ENCODE measurements at regions not wholly inside any gene's neighbourhood (a gene's known extent, or its start where the extent isn't known, plus 50 kb on each side); places are given as distances from the start of the nearest gene placed in this dataset.

DNA sequence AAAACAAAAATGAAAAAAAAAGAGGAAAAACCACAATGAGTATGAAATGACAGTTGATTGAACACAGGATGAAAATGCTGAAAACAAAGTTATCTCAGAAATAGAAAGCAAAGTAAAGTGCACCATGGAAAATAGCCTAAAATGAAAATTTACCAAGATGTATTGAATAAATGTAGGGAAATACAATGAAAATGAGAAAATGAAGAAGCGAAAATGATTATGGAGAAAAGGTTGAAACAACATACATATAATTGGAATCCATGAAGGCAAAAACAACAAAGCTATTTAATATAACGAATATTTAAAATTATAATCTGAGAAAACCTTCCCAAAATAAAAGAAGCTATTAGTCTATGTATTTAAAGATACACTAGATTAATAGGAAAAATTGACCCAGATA is 147.4 kb downstream of the TMEM18 start:
- H3K27ac Mint-ChIP-seq (ENCODE audit: unreplicated experiment) = no peak overlapping the region
- H3K27me3 ChIP-seq (ENCODE audit: insufficient read depth, low read length) = no peaks in the 10 kb centered on the region

DNA sequence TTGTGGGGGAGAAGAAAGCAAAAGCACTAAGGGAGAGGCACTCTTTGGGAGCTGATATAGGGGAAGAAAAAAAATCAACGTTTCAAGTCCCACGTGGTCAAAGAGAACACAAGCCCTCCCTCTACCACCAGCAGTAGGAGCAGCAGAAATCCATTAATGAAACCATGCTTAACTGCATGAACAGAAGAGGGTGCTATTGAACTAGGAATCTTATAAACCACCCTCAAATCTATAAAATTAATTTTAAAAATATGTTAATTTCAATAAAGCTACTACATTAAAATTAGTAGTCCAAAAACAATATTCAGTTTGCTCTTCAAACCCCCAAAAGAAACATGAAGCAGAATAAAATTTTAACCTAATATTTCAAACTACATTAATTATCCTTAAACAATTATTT is 147.8 kb downstream of the TMEM18 start:
- Histone ChIP-seq H3K79me2 (ENCODE audit: insufficient read depth, low read length) (no peaks in the 10 kb centered on the region), H3K9ac (ENCODE audit: low read length) (no peak overlapping the region), H3K4me3 (ENCODE audit: insufficient read depth, low read depth, low read length) (no peak overlapping the region), H3K4me2 (ENCODE audit: low read length) (no peak overlapping the region), H3K4me1 (ENCODE audit: insufficient read depth, low read length) (no peaks in the 10 kb centered on the region), H3K36me3 (ENCODE audit: insufficient read depth, low read length) (no peaks in the 10 kb centered on the region), H2AFZ (ENCODE audit: low read depth, low read length) (no peak overlapping the region), H4K20me1 (ENCODE audit: insufficient read depth, low read length) (no peaks in the 10 kb centered on the region), H3K9me3 (ENCODE audit: insufficient read depth, low read depth, low read length) (no peaks in the 10 kb centered on the region), H3K27me3 (ENCODE audit: insufficient read depth, low read length) (no peaks in the 10 kb centered on the region), H3K27ac (ENCODE audit: low read depth, low read length) (no peak overlapping the region)
- H3K4me1 Mint-ChIP-seq (ENCODE audit: low read depth, unreplicated experiment) = peaks cover 7% of the 10 kb centered on the region
- no peak overlapping the region for H3K4me3 Mint-ChIP-seq (ENCODE audit: unreplicated experiment)
- FAIRE-seq (no peak), DNase-seq (ENCODE audit: low read depth) (no peak)
- no peak for TF ChIP-seq EZH2 (IDR thresholded peaks at IDR 0.05; ENCODE audit: insufficient read depth, low read length)
- TF ChIP-seq, protein P1, sequence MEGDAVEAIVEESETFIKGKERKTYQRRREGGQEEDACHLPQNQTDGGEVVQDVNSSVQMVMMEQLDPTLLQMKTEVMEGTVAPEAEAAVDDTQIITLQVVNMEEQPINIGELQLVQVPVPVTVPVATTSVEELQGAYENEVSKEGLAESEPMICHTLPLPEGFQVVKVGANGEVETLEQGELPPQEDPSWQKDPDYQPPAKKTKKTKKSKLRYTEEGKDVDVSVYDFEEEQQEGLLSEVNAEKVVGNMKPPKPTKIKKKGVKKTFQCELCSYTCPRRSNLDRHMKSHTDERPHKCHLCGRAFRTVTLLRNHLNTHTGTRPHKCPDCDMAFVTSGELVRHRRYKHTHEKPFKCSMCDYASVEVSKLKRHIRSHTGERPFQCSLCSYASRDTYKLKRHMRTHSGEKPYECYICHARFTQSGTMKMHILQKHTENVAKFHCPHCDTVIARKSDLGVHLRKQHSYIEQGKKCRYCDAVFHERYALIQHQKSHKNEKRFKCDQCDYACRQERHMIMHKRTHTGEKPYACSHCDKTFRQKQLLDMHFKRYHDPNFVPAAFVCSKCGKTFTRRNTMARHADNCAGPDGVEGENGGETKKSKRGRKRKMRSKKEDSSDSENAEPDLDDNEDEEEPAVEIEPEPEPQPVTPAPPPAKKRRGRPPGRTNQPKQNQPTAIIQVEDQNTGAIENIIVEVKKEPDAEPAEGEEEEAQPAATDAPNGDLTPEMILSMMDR (IDR thresholded peaks at IDR 0.05; ENCODE audit: insufficient read depth, low read depth, low read length) = peak; percentile 28
- no peaks in the 10 kb centered on the region for H3K36me3 Mint-ChIP-seq (ENCODE audit: low read depth, unreplicated experiment)
- no peak overlapping the region for H3K27ac Mint-ChIP-seq (ENCODE audit: unreplicated experiment)
- peaks cover 7% of the 10 kb centered on the region for H3K9me3 Mint-ChIP-seq (ENCODE audit: unreplicated experiment)
- no peaks in the 10 kb centered on the region for H3K27me3 Mint-ChIP-seq (ENCODE audit: low read depth, unreplicated experiment)

More for the DNA sequence above, 147.4 kb downstream of the TMEM18 start:
- Histone ChIP-seq H3K36me3 (ENCODE audit: insufficient read depth, low read length) (no peaks in the 10 kb centered on the region), H3K4me2 (ENCODE audit: low read length) (no peak overlapping the region), H3K9me3 (ENCODE audit: insufficient read depth, low read depth, low read length) (no peaks in the 10 kb centered on the region), H2AFZ (ENCODE audit: low read depth, low read length) (no peak overlapping the region), H3K79me2 (ENCODE audit: insufficient read depth, low read length) (no peaks in the 10 kb centered on the region), H4K20me1 (ENCODE audit: insufficient read depth, low read length) (no peaks in the 10 kb centered on the region), H3K4me3 (ENCODE audit: insufficient read depth, low read depth, low read length) (no peak overlapping the region), H3K9ac (ENCODE audit: low read length) (no peak overlapping the region), H3K4me1 (ENCODE audit: insufficient read depth, low read length) (no peaks in the 10 kb centered on the region), H3K27ac (ENCODE audit: low read depth, low read length) (no peak overlapping the region)
- Mint-ChIP-seq H3K4me1 (ENCODE audit: low read depth, unreplicated experiment) (peaks cover 3% of the 10 kb centered on the region), H3K36me3 (ENCODE audit: low read depth, unreplicated experiment) (no peaks in the 10 kb centered on the region), H3K9me3 (ENCODE audit: unreplicated experiment) (peaks cover 7% of the 10 kb centered on the region), H3K4me3 (ENCODE audit: unreplicated experiment) (no peak overlapping the region), H3K27me3 (ENCODE audit: low read depth, unreplicated experiment) (no peaks in the 10 kb centered on the region)
- TF ChIP-seq, protein P1 (IDR thresholded peaks at IDR 0.05; ENCODE audit: insufficient read depth, low read depth, low read length) = no peak
- TF ChIP-seq EZH2 (IDR thresholded peaks at IDR 0.05; ENCODE audit: insufficient read depth, low read length) = no peak
- FAIRE-seq (no peak), DNase-seq (ENCODE audit: low read depth) (no peak)

DNA sequence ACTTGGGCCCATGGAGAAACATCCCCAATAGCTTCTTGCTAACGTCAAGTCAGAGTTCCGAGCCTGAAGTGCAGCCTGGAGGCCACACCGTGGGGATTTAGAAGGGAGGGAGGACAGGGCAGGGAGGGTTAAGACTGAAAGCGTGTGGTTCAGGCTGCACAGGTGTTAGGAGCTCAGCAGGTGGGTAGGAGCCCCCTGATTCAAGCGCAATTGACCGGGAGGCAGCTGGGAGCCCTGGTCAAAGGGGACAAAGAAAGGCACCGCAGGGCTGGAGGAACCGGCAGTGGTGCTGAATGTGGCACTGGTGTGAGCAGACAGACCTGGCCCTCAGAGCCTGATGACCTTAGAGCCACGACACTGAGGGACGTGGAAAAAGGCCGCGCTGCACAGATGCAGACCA is 149.6 kb downstream of the TMEM18 start:
- no peaks in the 10 kb centered on the region for H3K4me1 ChIP-seq (ENCODE audit: insufficient read depth, low read length)
- FAIRE-seq = no peak
- H3K9ac ChIP-seq (ENCODE audit: low read length) = no peak overlapping the region
- TF ChIP-seq EZH2 (IDR thresholded peaks at IDR 0.05; ENCODE audit: insufficient read depth, low read length) = no peak
- TF ChIP-seq, protein P1 (IDR thresholded peaks at IDR 0.05; ENCODE audit: insufficient read depth, low read depth, low read length) = no peak
- no peak for DNase-seq (ENCODE audit: low read depth)
- no peaks in the 10 kb centered on the region for H3K9me3 Mint-ChIP-seq (ENCODE audit: unreplicated experiment)
- H3K4me3 Mint-ChIP-seq (ENCODE audit: unreplicated experiment) = no peak overlapping the region
- H3K27me3 ChIP-seq (ENCODE audit: insufficient read depth, low read length) = no peaks in the 10 kb centered on the region
- H3K4me1 Mint-ChIP-seq (ENCODE audit: low read depth, unreplicated experiment) = peaks cover 14% of the 10 kb centered on the region
- no peaks in the 10 kb centered on the region for H3K9me3 ChIP-seq (ENCODE audit: insufficient read depth, low read depth, low read length)
- no peaks in the 10 kb centered on the region for H3K36me3 ChIP-seq (ENCODE audit: insufficient read depth, low read length)
- H3K27ac ChIP-seq (ENCODE audit: low read depth, low read length) = no peak overlapping the region
- no peak overlapping the region for H3K4me2 ChIP-seq (ENCODE audit: low read length)
- no peaks in the 10 kb centered on the region for H4K20me1 ChIP-seq (ENCODE audit: insufficient read depth, low read length)
- H3K27ac Mint-ChIP-seq (ENCODE audit: unreplicated experiment) = no peak overlapping the region
- no peak overlapping the region for H2AFZ ChIP-seq (ENCODE audit: low read depth, low read length)
- H3K36me3 Mint-ChIP-seq (ENCODE audit: low read depth, unreplicated experiment) = no peaks in the 10 kb centered on the region
- peaks cover 3% of the 10 kb centered on the region for H3K27me3 Mint-ChIP-seq (ENCODE audit: low read depth, unreplicated experiment)
- no peak overlapping the region for H3K4me3 ChIP-seq (ENCODE audit: insufficient read depth, low read depth, low read length)
- no peaks in the 10 kb centered on the region for H3K79me2 ChIP-seq (ENCODE audit: insufficient read depth, low read length)

All from astrocyte (in vitro differentiated cells and primary cell).